ENCODE measurements at regions not wholly inside any gene's neighbourhood (a gene's known extent, or its start where the extent isn't known, plus 50 kb on each side); places are given as distances from the start of the nearest gene placed in this dataset.

GRCh38 chr5:125583321-125584139 is 837.1 kb upstream of the ZNF608 start:
- Mint-ChIP-seq H3K4me1 (ENCODE audit: low read depth) (no peaks in the 10 kb centered on the region), H3K9me3 (peaks cover 19% of the 10 kb centered on the region), H3K27me3 (ENCODE audit: insufficient read depth) (no peaks in the 10 kb centered on the region; the same call in 1 of the 2 replicates), H3K27ac (no peak overlapping the region), H3K4me3 (no peak overlapping the region), H3K36me3 (ENCODE audit: low read depth) (no peaks in the 10 kb centered on the region)
- TF ChIP-seq CTCF (IDR thresholded peaks at IDR 0.05) = no peak
- no peak for DNase-seq

- DNase-seq = no peak
- no peaks in the 10 kb centered on the region; the same call in 1 of the 2 replicates for H3K27me3 Mint-ChIP-seq (ENCODE audit: insufficient read depth)
- no peaks in the 10 kb centered on the region for H3K36me3 Mint-ChIP-seq (ENCODE audit: low read depth)
- no peaks in the 10 kb centered on the region for H3K4me1 Mint-ChIP-seq (ENCODE audit: low read depth)
- H3K27ac Mint-ChIP-seq = no peak overlapping the region
- peaks cover 23% of the 10 kb centered on the region for H3K9me3 Mint-ChIP-seq
- no peak overlapping the region for H3K4me3 Mint-ChIP-seq
- TF ChIP-seq CTCF (IDR thresholded peaks at IDR 0.05) = no peak
Measured at GRCh38 chr5:125584140-125584520, 837.7 kb upstream of the ZNF608 start.

DNA sequence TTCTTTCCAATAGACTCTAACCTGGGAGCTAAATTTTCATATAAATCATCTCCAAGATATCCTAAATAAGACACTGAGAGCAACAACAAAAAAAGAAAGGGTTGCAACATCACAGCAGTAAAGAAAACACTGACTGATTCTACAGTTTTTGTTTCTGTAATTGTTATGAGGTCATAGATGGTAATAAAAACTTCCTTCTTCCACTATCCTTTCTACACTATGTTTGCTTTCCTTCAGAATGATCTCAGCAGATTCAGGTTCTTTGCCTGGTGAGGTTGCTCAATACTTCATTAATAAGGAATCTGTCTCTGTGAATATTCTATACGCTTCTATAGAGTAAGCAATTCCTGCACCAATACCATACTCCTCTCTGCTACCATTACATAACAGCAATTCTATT is 835.6 kb upstream of the GRAMD2B start:
- Mint-ChIP-seq H3K9me3 (peaks cover 26% of the 10 kb centered on the region), H3K4me1 (ENCODE audit: low read depth) (no peaks in the 10 kb centered on the region), H3K27ac (no peak overlapping the region), H3K4me3 (no peak overlapping the region), H3K27me3 (ENCODE audit: insufficient read depth) (no peaks in the 10 kb centered on the region; the same call in 1 of the 2 replicates), H3K36me3 (ENCODE audit: low read depth) (no peaks in the 10 kb centered on the region)
- TF ChIP-seq CTCF (IDR thresholded peaks at IDR 0.05) = no peak
- no peak for DNase-seq

- DNase-seq = no peak
- H3K4me1 Mint-ChIP-seq (ENCODE audit: low read depth) = no peaks in the 10 kb centered on the region
- no peaks in the 10 kb centered on the region for H3K36me3 Mint-ChIP-seq (ENCODE audit: low read depth)
- no peaks in the 10 kb centered on the region for H3K27me3 Mint-ChIP-seq (ENCODE audit: insufficient read depth)
- H3K4me3 Mint-ChIP-seq = no peak overlapping the region
- TF ChIP-seq CTCF (IDR thresholded peaks at IDR 0.05) = no peak
- no peak overlapping the region for H3K27ac Mint-ChIP-seq
- H3K9me3 Mint-ChIP-seq = peaks cover 12% of the 10 kb centered on the region; the same call in 1 of the 2 replicates
Measured at GRCh38 chr5:125592856-125593255, 830.4 kb upstream of the GRAMD2B start.

DNA sequence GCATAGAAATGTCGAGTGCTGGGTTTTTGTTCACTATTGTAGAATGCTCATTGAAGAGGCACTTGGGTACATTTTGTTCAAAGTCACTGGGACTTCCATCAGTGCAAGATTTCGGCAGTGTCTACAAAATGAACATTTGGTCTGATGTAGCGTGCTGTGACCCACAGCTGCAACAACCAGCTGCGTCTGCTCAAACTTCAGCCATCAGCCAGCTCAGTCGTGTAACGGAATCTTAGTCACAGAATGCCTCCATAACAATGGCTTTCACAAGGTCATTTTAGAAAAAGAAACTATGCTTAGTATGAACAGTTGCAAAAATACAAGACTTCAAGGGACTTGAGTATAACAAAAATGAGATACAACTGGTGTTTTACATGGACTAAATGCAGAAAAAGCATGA is 828.1 kb upstream of the GRAMD2B start:
- Mint-ChIP-seq H3K4me3 (no peak overlapping the region), H3K9me3 (peaks cover 5% of the 10 kb centered on the region; the same call in 1 of the 2 replicates), H3K36me3 (ENCODE audit: low read depth) (no peaks in the 10 kb centered on the region), H3K27me3 (ENCODE audit: insufficient read depth) (no peaks in the 10 kb centered on the region), H3K4me1 (ENCODE audit: low read depth) (no peaks in the 10 kb centered on the region), H3K27ac (no peak overlapping the region)
- no peak for DNase-seq
- TF ChIP-seq CTCF (IDR thresholded peaks at IDR 0.05) = no peak

Measured in HFFc6 (cell line).